ENCODE measurements at regions not wholly inside any gene's neighbourhood (a gene's known extent, or its start where the extent isn't known, plus 50 kb on each side); places are given as distances from the start of the nearest gene placed in this dataset.
A peak's percentile ranks its signal among the peaks of the same experiment; 100 is the strongest.

- DNase-seq, result no peak
- H3K27ac Mint-ChIP-seq, result no peak overlapping the region
- no peak overlapping the region for H3K4me3 Mint-ChIP-seq
- peaks cover 6% of the 10 kb centered on the region for H3K4me1 Mint-ChIP-seq
- peaks cover 1% of the 10 kb centered on the region for H3K9me3 Mint-ChIP-seq
- no peaks in the 10 kb centered on the region for H3K36me3 Mint-ChIP-seq
- H3K27me3 Mint-ChIP-seq, result peaks cover 52% of the 10 kb centered on the region
Measured at GRCh38 chr7:155401231-155401630, 56.7 kb upstream of the EN2 start.

- H3K27me3 Mint-ChIP-seq, result peaks cover 54% of the 10 kb centered on the region
- H3K36me3 Mint-ChIP-seq, result no peaks in the 10 kb centered on the region
- no peak overlapping the region for H3K4me3 Mint-ChIP-seq
- H3K27ac Mint-ChIP-seq, result no peak overlapping the region
- peaks cover 1% of the 10 kb centered on the region for H3K9me3 Mint-ChIP-seq
- no peak for DNase-seq
- H3K4me1 Mint-ChIP-seq, result peaks cover 10% of the 10 kb centered on the region
Measured at GRCh38 chr7:155401884-155402283, 56.0 kb upstream of the EN2 start.

GRCh38 chr7:155402941-155403340 lies 55.0 kb upstream of the EN2 start:
- DNase-seq, result no peak
- H3K9me3 Mint-ChIP-seq, result peaks cover 1% of the 10 kb centered on the region
- no peak overlapping the region for H3K4me3 Mint-ChIP-seq
- H3K36me3 Mint-ChIP-seq, result no peaks in the 10 kb centered on the region
- no peak overlapping the region for H3K27ac Mint-ChIP-seq
- H3K27me3 Mint-ChIP-seq, result peaks cover 54% of the 10 kb centered on the region
- H3K4me1 Mint-ChIP-seq, result peaks cover 10% of the 10 kb centered on the region

GRCh38 chr7:155404976-155405375 lies 53.0 kb upstream of the EN2 start:
- Mint-ChIP-seq H3K27ac (no peak overlapping the region), H3K9me3 (peaks cover 1% of the 10 kb centered on the region), H3K4me3 (no peak overlapping the region), H3K4me1 (peaks cover 10% of the 10 kb centered on the region), H3K36me3 (no peaks in the 10 kb centered on the region), H3K27me3 (peaks cover 61% of the 10 kb centered on the region)
- DNase-seq, result no peak

GRCh38 chr7:155405399-155406318 lies 52.3 kb upstream of the EN2 start:
- no peak overlapping the region for H3K4me3 Mint-ChIP-seq
- peak; percentile 17 for DNase-seq
- H3K36me3 Mint-ChIP-seq, result no peaks in the 10 kb centered on the region
- H3K27me3 Mint-ChIP-seq, result peaks cover 59% of the 10 kb centered on the region
- peaks cover 10% of the 10 kb centered on the region for H3K4me1 Mint-ChIP-seq
- H3K9me3 Mint-ChIP-seq, result peaks cover 1% of the 10 kb centered on the region
- no peak overlapping the region for H3K27ac Mint-ChIP-seq

GRCh38 chr7:155407799-155408198 lies 50.1 kb upstream of the EN2 start:
- Mint-ChIP-seq H3K9me3 (no peaks in the 10 kb centered on the region), H3K27me3 (peaks cover 63% of the 10 kb centered on the region), H3K4me1 (peaks cover 10% of the 10 kb centered on the region), H3K36me3 (no peaks in the 10 kb centered on the region), H3K27ac (no peak overlapping the region), H3K4me3 (no peak overlapping the region)
- DNase-seq, result no peak

Measured in activated naive CD8-positive, alpha-beta T cell treated with anti-CD3 and anti-CD28 coated beads for 36 hours (primary cell).